ENCODE measurements at regions not wholly inside any gene's neighbourhood (a gene's known extent, or its start where the extent isn't known, plus 50 kb on each side); places are given as distances from the start of the nearest gene placed in this dataset.

DNA sequence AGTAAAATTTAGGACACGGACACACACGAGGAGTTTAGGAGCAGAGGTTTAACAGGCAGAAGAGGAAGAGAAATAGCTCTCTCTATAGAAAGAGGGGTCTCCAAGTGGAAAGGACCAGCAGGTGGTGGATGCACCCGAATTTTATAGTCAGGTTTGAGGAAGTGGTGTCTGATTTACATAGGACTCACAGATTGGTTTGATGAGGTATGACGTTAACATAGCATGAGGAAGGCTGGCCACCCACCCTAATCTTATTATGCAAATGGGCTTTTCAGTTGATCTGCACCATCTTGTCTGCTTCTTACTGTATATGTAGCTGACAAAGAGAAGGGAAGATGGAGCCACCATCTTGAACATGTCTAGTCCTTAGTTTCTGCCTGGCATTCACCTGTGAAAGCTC lies 52.5 kb upstream of the RGS2 start:
- TF ChIP-seq, protein P1, sequence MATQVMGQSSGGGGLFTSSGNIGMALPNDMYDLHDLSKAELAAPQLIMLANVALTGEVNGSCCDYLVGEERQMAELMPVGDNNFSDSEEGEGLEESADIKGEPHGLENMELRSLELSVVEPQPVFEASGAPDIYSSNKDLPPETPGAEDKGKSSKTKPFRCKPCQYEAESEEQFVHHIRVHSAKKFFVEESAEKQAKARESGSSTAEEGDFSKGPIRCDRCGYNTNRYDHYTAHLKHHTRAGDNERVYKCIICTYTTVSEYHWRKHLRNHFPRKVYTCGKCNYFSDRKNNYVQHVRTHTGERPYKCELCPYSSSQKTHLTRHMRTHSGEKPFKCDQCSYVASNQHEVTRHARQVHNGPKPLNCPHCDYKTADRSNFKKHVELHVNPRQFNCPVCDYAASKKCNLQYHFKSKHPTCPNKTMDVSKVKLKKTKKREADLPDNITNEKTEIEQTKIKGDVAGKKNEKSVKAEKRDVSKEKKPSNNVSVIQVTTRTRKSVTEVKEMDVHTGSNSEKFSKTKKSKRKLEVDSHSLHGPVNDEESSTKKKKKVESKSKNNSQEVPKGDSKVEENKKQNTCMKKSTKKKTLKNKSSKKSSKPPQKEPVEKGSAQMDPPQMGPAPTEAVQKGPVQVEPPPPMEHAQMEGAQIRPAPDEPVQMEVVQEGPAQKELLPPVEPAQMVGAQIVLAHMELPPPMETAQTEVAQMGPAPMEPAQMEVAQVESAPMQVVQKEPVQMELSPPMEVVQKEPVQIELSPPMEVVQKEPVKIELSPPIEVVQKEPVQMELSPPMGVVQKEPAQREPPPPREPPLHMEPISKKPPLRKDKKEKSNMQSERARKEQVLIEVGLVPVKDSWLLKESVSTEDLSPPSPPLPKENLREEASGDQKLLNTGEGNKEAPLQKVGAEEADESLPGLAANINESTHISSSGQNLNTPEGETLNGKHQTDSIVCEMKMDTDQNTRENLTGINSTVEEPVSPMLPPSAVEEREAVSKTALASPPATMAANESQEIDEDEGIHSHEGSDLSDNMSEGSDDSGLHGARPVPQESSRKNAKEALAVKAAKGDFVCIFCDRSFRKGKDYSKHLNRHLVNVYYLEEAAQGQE (IDR thresholded peaks at IDR 0.05; ENCODE audit: unreplicated experiment) = no peak
- TF ChIP-seq, protein P2, sequence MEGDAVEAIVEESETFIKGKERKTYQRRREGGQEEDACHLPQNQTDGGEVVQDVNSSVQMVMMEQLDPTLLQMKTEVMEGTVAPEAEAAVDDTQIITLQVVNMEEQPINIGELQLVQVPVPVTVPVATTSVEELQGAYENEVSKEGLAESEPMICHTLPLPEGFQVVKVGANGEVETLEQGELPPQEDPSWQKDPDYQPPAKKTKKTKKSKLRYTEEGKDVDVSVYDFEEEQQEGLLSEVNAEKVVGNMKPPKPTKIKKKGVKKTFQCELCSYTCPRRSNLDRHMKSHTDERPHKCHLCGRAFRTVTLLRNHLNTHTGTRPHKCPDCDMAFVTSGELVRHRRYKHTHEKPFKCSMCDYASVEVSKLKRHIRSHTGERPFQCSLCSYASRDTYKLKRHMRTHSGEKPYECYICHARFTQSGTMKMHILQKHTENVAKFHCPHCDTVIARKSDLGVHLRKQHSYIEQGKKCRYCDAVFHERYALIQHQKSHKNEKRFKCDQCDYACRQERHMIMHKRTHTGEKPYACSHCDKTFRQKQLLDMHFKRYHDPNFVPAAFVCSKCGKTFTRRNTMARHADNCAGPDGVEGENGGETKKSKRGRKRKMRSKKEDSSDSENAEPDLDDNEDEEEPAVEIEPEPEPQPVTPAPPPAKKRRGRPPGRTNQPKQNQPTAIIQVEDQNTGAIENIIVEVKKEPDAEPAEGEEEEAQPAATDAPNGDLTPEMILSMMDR (conservative IDR thresholded peaks at IDR 0.05; ENCODE audit: low read depth in 2 of 2) = no peak
- TF ChIP-seq CREB1 (CRISPR knock-in tag; IDR thresholded peaks at IDR 0.05; ENCODE audit: low read depth) (no peak), EZH2 (IDR thresholded peaks at IDR 0.05; ENCODE audit: low read depth, unreplicated experiment) (no peak), ZNF331 (CRISPR knock-in tag; IDR thresholded peaks at IDR 0.05; ENCODE audit: low read depth) (no peak), POLR2AphosphoS5 (IDR thresholded peaks at IDR 0.05; ENCODE audit: low read depth) (no peak), ZNF114 (CRISPR knock-in tag; IDR thresholded peaks at IDR 0.05) (no peak), EZH2phosphoT487 (IDR thresholded peaks at IDR 0.05; ENCODE audit: unreplicated experiment) (no peak), JUNB (IDR thresholded peaks at IDR 0.05; ENCODE audit: unreplicated experiment) (no peak), NANOG (IDR thresholded peaks at IDR 0.05; ENCODE audit: borderline replicate concordance) (no peak), STAT1 (IDR thresholded peaks at IDR 0.05; ENCODE audit: unreplicated experiment) (no peak)
- TF ChIP-seq, protein P3, sequence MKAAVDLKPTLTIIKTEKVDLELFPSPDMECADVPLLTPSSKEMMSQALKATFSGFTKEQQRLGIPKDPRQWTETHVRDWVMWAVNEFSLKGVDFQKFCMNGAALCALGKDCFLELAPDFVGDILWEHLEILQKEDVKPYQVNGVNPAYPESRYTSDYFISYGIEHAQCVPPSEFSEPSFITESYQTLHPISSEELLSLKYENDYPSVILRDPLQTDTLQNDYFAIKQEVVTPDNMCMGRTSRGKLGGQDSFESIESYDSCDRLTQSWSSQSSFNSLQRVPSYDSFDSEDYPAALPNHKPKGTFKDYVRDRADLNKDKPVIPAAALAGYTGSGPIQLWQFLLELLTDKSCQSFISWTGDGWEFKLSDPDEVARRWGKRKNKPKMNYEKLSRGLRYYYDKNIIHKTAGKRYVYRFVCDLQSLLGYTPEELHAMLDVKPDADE (IDR thresholded peaks at IDR 0.05) = no peak
- TF ChIP-seq, protein P4, sequence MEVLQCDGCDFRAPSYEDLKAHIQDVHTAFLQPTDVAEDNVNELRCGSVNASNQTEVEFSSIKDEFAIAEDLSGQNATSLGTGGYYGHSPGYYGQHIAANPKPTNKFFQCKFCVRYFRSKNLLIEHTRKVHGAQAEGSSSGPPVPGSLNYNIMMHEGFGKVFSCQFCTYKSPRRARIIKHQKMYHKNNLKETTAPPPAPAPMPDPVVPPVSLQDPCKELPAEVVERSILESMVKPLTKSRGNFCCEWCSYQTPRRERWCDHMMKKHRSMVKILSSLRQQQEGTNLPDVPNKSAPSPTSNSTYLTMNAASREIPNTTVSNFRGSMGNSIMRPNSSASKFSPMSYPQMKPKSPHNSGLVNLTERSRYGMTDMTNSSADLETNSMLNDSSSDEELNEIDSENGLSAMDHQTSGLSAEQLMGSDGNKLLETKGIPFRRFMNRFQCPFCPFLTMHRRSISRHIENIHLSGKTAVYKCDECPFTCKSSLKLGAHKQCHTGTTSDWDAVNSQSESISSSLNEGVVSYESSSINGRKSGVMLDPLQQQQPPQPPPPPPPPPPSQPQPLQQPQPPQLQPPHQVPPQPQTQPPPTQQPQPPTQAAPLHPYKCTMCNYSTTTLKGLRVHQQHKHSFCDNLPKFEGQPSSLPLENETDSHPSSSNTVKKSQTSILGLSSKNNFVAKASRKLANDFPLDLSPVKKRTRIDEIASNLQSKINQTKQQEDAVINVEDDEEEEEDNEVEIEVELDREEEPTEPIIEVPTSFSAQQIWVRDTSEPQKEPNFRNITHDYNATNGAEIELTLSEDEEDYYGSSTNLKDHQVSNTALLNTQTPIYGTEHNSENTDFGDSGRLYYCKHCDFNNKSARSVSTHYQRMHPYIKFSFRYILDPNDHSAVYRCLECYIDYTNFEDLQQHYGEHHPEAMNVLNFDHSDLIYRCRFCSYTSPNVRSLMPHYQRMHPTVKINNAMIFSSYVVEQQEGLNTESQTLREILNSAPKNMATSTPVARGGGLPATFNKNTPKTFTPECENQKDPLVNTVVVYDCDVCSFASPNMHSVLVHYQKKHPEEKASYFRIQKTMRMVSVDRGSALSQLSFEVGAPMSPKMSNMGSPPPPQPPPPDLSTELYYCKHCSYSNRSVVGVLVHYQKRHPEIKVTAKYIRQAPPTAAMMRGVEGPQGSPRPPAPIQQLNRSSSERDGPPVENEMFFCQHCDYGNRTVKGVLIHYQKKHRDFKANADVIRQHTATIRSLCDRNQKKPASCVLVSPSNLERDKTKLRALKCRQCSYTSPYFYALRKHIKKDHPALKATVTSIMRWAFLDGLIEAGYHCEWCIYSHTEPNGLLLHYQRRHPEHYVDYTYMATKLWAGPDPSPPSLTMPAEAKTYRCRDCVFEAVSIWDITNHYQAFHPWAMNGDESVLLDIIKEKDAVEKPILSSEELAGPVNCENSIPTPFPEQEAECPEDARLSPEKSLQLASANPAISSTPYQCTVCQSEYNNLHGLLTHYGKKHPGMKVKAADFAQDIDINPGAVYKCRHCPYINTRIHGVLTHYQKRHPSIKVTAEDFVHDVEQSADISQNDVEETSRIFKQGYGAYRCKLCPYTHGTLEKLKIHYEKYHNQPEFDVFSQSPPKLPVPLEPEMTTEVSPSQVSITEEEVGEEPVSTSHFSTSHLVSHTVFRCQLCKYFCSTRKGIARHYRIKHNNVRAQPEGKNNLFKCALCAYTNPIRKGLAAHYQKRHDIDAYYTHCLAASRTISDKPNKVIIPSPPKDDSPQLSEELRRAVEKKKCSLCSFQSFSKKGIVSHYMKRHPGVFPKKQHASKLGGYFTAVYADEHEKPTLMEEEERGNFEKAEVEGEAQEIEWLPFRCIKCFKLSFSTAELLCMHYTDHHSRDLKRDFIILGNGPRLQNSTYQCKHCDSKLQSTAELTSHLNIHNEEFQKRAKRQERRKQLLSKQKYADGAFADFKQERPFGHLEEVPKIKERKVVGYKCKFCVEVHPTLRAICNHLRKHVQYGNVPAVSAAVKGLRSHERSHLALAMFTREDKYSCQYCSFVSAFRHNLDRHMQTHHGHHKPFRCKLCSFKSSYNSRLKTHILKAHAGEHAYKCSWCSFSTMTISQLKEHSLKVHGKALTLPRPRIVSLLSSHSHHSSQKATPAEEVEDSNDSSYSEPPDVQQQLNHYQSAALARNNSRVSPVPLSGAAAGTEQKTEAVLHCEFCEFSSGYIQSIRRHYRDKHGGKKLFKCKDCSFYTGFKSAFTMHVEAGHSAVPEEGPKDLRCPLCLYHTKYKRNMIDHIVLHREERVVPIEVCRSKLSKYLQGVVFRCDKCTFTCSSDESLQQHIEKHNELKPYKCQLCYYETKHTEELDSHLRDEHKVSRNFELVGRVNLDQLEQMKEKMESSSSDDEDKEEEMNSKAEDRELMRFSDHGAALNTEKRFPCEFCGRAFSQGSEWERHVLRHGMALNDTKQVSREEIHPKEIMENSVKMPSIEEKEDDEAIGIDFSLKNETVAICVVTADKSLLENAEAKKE (CRISPR knock-in tag; IDR thresholded peaks at IDR 0.05) = no peak

All from GM23338 (cell line).